HEK293 (cell line): ENCODE measurements at regions not wholly inside any gene's neighbourhood (a gene's known extent, or its start where the extent isn't known, plus 50 kb on each side); places are given as distances from the start of the nearest gene placed in this dataset.

ENCODE experiments used
- KLF7 ChIP-seq: fragments of 450-650 bp; formaldehyde crosslinking; IDR thresholded peaks from 2 replicates; pipeline ENCODE4 v1.5.1; 2016; ENCODE audit warnings: missing biosample characterization, missing genetic modification characterization, borderline replicate concordance
- ZNF132 ChIP-seq: fragments of 450-650 bp; formaldehyde crosslinking; IDR thresholded peaks from 2 replicates; pipeline ENCODE4 v1.5.1; 2017; ENCODE audit warnings: missing biosample characterization, missing genetic modification characterization, borderline replicate concordance
- ZNF426 ChIP-seq: fragments of 450-650 bp; formaldehyde crosslinking; IDR thresholded peaks from 2 replicates; pipeline ENCODE4 v1.5.1; 2017; ENCODE audit warnings: missing biosample characterization, missing genetic modification characterization, mild to moderate bottlenecking, inconsistent platforms, moderate library complexity
- ZXDB ChIP-seq: fragments of 450-650 bp; formaldehyde crosslinking; IDR thresholded peaks from 2 replicates; pipeline ENCODE4 v1.5.1; 2016; ENCODE audit warnings: missing biosample characterization, missing genetic modification characterization
- TF ChIP-seq, protein P1 (sequence below): fragments of 450-650 bp; IDR thresholded peaks from 2 replicates; pipeline ENCODE4 v1.5.1; 2018; ENCODE audit warnings: missing biosample characterization, mild to moderate bottlenecking, missing genetic modification characterization
- TF ChIP-seq, protein P2 (sequence below): fragments of 450-650 bp; formaldehyde crosslinking; IDR thresholded peaks from 2 replicates; pipeline ENCODE4 v1.5.1; 2016; ENCODE audit warnings: missing biosample characterization, missing genetic modification characterization
- TF ChIP-seq, protein P3 (sequence below): fragments of 450-650 bp; formaldehyde crosslinking; IDR thresholded peaks from 2 replicates; pipeline ENCODE4 v1.5.1; 2016; ENCODE audit warnings: missing biosample characterization, missing genetic modification characterization, low read depth
- TF ChIP-seq, protein P4 (sequence below): fragments of 450-650 bp; formaldehyde crosslinking; IDR thresholded peaks from 2 replicates; pipeline ENCODE4 v1.5.1; 2016; ENCODE audit warnings: missing biosample characterization, missing genetic modification characterization

DNA sequence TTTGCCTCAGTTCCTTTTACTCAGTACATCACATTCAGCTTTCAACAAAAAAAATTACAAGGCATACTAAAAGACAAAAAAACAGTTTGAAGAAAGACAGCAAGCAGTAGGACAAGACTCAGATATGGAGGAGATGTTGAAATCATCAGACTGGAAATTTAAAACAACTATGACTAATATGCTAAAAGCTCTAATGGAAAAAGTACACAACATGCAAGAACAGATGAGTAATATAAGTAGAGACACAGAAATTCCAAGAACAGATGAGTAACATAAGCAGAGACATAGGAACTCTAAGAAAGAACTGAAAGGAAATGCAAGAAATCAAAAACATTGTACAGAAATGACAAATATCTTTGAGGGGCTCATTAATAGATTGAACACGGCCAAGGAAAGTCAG, 402.6 kb downstream of the NEBL start:
- TF ChIP-seq, protein P1, sequence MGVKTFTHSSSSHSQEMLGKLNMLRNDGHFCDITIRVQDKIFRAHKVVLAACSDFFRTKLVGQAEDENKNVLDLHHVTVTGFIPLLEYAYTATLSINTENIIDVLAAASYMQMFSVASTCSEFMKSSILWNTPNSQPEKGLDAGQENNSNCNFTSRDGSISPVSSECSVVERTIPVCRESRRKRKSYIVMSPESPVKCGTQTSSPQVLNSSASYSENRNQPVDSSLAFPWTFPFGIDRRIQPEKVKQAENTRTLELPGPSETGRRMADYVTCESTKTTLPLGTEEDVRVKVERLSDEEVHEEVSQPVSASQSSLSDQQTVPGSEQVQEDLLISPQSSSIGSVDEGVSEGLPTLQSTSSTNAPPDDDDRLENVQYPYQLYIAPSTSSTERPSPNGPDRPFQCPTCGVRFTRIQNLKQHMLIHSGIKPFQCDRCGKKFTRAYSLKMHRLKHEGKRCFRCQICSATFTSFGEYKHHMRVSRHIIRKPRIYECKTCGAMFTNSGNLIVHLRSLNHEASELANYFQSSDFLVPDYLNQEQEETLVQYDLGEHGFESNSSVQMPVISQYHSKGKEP (tag by site-specific recombination), result no peak
- TF ChIP-seq, protein P2, sequence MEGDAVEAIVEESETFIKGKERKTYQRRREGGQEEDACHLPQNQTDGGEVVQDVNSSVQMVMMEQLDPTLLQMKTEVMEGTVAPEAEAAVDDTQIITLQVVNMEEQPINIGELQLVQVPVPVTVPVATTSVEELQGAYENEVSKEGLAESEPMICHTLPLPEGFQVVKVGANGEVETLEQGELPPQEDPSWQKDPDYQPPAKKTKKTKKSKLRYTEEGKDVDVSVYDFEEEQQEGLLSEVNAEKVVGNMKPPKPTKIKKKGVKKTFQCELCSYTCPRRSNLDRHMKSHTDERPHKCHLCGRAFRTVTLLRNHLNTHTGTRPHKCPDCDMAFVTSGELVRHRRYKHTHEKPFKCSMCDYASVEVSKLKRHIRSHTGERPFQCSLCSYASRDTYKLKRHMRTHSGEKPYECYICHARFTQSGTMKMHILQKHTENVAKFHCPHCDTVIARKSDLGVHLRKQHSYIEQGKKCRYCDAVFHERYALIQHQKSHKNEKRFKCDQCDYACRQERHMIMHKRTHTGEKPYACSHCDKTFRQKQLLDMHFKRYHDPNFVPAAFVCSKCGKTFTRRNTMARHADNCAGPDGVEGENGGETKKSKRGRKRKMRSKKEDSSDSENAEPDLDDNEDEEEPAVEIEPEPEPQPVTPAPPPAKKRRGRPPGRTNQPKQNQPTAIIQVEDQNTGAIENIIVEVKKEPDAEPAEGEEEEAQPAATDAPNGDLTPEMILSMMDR (tag by site-specific recombination), result no peak
- TF ChIP-seq, protein P3, sequence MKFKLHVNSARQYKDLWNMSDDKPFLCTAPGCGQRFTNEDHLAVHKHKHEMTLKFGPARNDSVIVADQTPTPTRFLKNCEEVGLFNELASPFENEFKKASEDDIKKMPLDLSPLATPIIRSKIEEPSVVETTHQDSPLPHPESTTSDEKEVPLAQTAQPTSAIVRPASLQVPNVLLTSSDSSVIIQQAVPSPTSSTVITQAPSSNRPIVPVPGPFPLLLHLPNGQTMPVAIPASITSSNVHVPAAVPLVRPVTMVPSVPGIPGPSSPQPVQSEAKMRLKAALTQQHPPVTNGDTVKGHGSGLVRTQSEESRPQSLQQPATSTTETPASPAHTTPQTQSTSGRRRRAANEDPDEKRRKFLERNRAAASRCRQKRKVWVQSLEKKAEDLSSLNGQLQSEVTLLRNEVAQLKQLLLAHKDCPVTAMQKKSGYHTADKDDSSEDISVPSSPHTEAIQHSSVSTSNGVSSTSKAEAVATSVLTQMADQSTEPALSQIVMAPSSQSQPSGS (tag by site-specific recombination), result no peak
- TF ChIP-seq ZNF426 (tag by site-specific recombination) (no peak), ZXDB (tag by site-specific recombination) (no peak), ZNF132 (tag by site-specific recombination) (no peak), KLF7 (no peak)
- TF ChIP-seq, protein P4, sequence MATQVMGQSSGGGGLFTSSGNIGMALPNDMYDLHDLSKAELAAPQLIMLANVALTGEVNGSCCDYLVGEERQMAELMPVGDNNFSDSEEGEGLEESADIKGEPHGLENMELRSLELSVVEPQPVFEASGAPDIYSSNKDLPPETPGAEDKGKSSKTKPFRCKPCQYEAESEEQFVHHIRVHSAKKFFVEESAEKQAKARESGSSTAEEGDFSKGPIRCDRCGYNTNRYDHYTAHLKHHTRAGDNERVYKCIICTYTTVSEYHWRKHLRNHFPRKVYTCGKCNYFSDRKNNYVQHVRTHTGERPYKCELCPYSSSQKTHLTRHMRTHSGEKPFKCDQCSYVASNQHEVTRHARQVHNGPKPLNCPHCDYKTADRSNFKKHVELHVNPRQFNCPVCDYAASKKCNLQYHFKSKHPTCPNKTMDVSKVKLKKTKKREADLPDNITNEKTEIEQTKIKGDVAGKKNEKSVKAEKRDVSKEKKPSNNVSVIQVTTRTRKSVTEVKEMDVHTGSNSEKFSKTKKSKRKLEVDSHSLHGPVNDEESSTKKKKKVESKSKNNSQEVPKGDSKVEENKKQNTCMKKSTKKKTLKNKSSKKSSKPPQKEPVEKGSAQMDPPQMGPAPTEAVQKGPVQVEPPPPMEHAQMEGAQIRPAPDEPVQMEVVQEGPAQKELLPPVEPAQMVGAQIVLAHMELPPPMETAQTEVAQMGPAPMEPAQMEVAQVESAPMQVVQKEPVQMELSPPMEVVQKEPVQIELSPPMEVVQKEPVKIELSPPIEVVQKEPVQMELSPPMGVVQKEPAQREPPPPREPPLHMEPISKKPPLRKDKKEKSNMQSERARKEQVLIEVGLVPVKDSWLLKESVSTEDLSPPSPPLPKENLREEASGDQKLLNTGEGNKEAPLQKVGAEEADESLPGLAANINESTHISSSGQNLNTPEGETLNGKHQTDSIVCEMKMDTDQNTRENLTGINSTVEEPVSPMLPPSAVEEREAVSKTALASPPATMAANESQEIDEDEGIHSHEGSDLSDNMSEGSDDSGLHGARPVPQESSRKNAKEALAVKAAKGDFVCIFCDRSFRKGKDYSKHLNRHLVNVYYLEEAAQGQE (tag by site-specific recombination), result no peak
